HTR-8/SVneo (cell line): ENCODE measurements at regions not wholly inside any gene's neighbourhood (a gene's known extent, or its start where the extent isn't known, plus 50 kb on each side); places are given as distances from the start of the nearest gene placed in this dataset.
A peak's percentile ranks its signal among the peaks of the same experiment; 100 is the strongest.

Experiments used
- DNase-seq: peaks from one replicate; pipeline ENCODE4 v3.0.0; 2011; ENCODE audit warnings: low spot score, mixed read lengths; ENCODE audit not compliant: insufficient read length
- FAIRE-seq: peaks from 2 replicates; lab custom pipeline; 2011; peaks lifted over from hg19 to GRCh38; lab: Jason Lieb, UNC

- FAIRE-seq = no peak
- DNase-seq = no peak
These were observed 85.0 kb upstream of the COL5A1 start for GRCh38 chr9:134556531-134557068.

GRCh38 chr9:134557331-134557730, 84.3 kb upstream of the COL5A1 start:
- DNase-seq (no peak), FAIRE-seq (no peak)

DNA sequence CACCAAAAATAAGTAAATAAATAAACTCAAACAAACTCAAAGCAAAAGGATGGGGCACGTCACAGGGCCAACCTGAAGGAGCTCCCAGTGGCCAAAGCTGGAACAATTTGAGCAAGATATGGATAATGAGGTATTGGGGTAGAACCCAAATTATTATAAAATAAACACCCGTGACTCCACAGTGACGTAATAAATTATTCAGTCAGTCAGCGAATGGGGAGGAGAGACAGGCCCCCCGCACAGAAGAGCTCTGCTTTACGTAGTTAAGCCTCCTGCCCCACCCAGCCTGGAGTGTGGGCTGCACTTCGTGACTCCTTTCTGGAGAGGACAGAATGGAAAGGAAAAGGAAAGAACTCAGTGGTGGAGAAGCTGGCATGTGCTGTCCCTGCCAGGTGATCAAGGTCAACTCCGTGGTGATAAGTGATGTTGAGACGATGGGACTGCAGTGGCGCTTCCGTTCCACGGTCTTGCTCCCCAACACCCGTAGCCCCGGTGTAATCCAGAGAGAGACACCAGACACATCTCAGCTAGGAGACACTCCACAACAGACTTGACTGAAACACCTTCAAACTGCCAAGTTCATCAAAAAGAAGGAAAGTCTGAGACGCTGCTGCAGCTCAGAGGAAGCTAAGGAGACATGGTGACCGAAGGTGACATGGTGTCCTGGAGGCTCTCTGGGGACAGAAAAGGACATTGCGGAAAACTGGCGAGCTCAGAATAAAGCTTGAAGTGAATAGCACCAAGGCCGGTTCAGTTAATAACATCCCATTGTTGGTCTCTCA, 83.3 kb upstream of the COL5A1 start:
- FAIRE-seq = no peak
- no peak for DNase-seq

GRCh38 chr9:134559013-134559412, 82.6 kb upstream of the COL5A1 start:
- FAIRE-seq (no peak), DNase-seq (no peak)

DNA sequence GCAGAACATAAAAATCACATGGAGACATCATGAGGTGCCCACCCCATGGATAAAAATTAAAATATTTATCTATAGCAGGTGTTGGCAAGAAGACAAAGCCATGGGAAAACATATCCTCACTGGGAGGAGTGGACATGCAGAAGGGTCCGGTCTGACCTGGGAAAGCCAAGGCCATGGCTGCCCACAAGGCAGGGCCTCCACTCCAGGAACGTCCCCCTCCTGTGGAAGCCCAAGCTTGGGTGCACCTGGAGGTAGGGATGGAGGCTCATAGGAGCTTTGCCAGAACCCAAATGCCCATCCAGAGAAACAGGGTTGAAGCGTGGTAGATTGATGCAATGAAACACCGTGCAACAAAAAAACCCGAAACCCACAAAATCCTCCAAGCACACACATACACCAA, 81.4 kb upstream of the COL5A1 start:
- FAIRE-seq = no peak

GRCh38 chr9:134560654-134561053, 80.9 kb upstream of the COL5A1 start:
- DNase-seq (no peak), FAIRE-seq (no peak)

More for the DNA sequence above, 81.4 kb upstream of the COL5A1 start:
- DNase-seq = no peak

GRCh38 chr9:134561427-134562145, 80.0 kb upstream of the COL5A1 start:
- DNase-seq = no peak
- FAIRE-seq = no peak

- FAIRE-seq (no peak), DNase-seq (no peak)
These were observed 79.3 kb upstream of the COL5A1 start for GRCh38 chr9:134562146-134562849.

DNA sequence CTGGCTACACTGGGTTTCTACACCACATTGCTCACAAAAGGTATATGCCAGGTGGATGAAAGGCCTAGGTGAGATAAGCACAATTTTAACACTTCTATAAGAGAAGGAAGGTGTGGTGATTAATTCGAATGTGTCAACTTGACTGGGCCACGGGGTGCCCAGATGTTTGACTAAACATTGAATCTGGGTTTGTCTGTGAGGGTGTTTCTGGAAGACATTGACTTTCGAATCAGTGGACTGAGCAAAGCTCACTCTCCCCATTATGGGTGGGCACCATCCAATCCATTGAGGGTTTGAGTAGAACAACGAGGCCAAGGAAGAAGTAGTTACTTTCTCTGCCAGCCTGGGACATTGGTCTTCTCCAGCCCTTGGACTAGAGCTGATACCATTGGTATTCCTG, 78.2 kb upstream of the COL5A1 start:
- FAIRE-seq = no peak
- DNase-seq = no peak

GRCh38 chr9:134564431-134565170, 77.0 kb upstream of the COL5A1 start:
- peak; percentile 76 for FAIRE-seq
- DNase-seq = peak; percentile 59

- DNase-seq (no peak), FAIRE-seq (no peak)
These were observed 76.2 kb upstream of the COL5A1 start for GRCh38 chr9:134565316-134565915.

GRCh38 chr9:134566196-134566847, 75.3 kb upstream of the COL5A1 start:
- DNase-seq (no peak), FAIRE-seq (no peak)

GRCh38 chr9:134566936-134567335, 74.7 kb upstream of the COL5A1 start:
- no peak for DNase-seq
- no peak for FAIRE-seq

GRCh38 chr9:134568116-134568515, 73.5 kb upstream of the COL5A1 start:
- DNase-seq (no peak), FAIRE-seq (no peak)

GRCh38 chr9:134568811-134569210, 72.8 kb upstream of the COL5A1 start:
- FAIRE-seq = no peak
- no peak for DNase-seq

DNA sequence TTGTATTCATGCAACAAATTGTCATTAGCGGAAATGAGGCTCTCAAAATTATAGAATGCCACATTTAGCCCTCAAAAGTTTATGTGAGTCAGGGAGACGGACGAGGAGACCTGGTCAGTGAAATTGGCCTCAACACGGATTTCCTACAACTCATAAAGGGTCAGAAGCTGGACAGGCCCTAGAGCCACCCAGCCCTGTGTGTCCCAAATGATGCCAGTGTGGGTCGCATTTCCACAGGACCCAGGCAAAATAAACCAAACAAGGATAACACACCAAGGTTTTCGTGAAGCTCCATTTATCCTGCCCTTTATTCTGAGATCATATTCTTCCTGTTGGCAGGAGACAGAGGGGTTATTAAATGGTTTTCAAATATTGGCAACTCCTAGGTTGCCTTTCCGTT, 72.0 kb upstream of the COL5A1 start:
- FAIRE-seq (no peak), DNase-seq (no peak)

GRCh38 chr9:134570151-134570621, 71.4 kb upstream of the COL5A1 start:
- no peak for DNase-seq
- no peak for FAIRE-seq

GRCh38 chr9:134570711-134571325, 70.8 kb upstream of the COL5A1 start:
- FAIRE-seq (no peak), DNase-seq (no peak)
